ENCODE measurements at regions not wholly inside any gene's neighbourhood (a gene's known extent, or its start where the extent isn't known, plus 50 kb on each side); places are given as distances from the start of the nearest gene placed in this dataset.

- no peaks in the 10 kb centered on the region; a peak in 1 of 7 replicates for H3K36me3 Mint-ChIP-seq (ENCODE audit: insufficient read depth in 1 of 3, low read depth in 3 of 3)
- no peaks in the 10 kb centered on the region for H3K27me3 ChIP-seq (ENCODE audit: insufficient read depth, low read length)
- H3K4me1 Mint-ChIP-seq, result no peaks in the 10 kb centered on the region
- H2BK120ac ChIP-seq (ENCODE audit: low read depth, low read length, poor library complexity, severe bottlenecking), result no peak overlapping the region
- no peaks in the 10 kb centered on the region; a peak in 3 of 5 replicates for H3K9me3 Mint-ChIP-seq
- no peak overlapping the region for H3K9ac ChIP-seq (ENCODE audit: extremely low read depth, insufficient read length, low read length)
- H2AK5ac ChIP-seq (ENCODE audit: insufficient read length, low read length), result no peak overlapping the region
- TF ChIP-seq CTCF (conservative IDR thresholded peaks at IDR 0.05), result no peak
- H4K5ac ChIP-seq (ENCODE audit: insufficient read length, low read depth, low read length), result no peak overlapping the region
- H3K4ac ChIP-seq (ENCODE audit: low read depth, low read length), result no peak overlapping the region
- no peak overlapping the region for H2BK20ac ChIP-seq (ENCODE audit: low read depth, low read length, poor library complexity, severe bottlenecking)
- WGBS (ENCODE audit: extremely low coverage, insufficient read length, low lambda C conversion rate), result no CpG with 5 or more reads among the region's 5 CpGs
- H3K4me3 Mint-ChIP-seq, result no peak overlapping the region
- H4K91ac ChIP-seq (ENCODE audit: insufficient read length, low read depth, low read length), result no peak overlapping the region
- no peaks in the 10 kb centered on the region for H3K79me2 ChIP-seq (ENCODE audit: insufficient read depth, low read length)
- H3K23me2 ChIP-seq (ENCODE audit: insufficient read length, low read depth, low read length, poor library complexity, severe bottlenecking), result no peaks in the 10 kb centered on the region
- no peak overlapping the region for H2BK12ac ChIP-seq (ENCODE audit: insufficient read length, low read depth, low read length)
- no peak overlapping the region for H3K56ac ChIP-seq (ENCODE audit: insufficient read length, low read depth, low read length)
- no peak overlapping the region for H4K8ac ChIP-seq (replicated peaks; ENCODE audit: insufficient read length, low read depth, low read length)
- H3K18ac ChIP-seq (ENCODE audit: insufficient read length, low read depth, low read length), result no peak overlapping the region
- H3K27ac Mint-ChIP-seq, result 0 out of 7 replicates have a peak overlapping the region, but pooled peaks of 1 of the 3 experiments have one; percentile 41
- no peaks in the 10 kb centered on the region for H3K9me3 ChIP-seq (ENCODE audit: control insufficient read depth, low read depth, low read length)
- H3K14ac ChIP-seq (ENCODE audit: insufficient read depth, low read length), result no peak overlapping the region
- H2AFZ ChIP-seq (ENCODE audit: low read length), result no peak overlapping the region
- no peak for DNase-seq
- H3K79me1 ChIP-seq (ENCODE audit: insufficient read depth, low read depth, low read length, poor library complexity, severe bottlenecking), result no peaks in the 10 kb centered on the region
- no peak overlapping the region for H3K23ac ChIP-seq (ENCODE audit: insufficient read length, low read depth, low read length)
- no peaks in the 10 kb centered on the region for H4K20me1 ChIP-seq (ENCODE audit: control insufficient read depth, insufficient read depth, insufficient read length)
- H3K27me3 Mint-ChIP-seq (ENCODE audit: low read depth), result peaks cover 3% of the 10 kb centered on the region; the same call in 1 of the 2 replicates
- no peak overlapping the region for H3K27ac ChIP-seq (ENCODE audit: insufficient read length, low read depth, low read length)
- no peak overlapping the region for H2BK5ac ChIP-seq (ENCODE audit: insufficient read length, low read length)
- no peak overlapping the region for H3K4me2 ChIP-seq (ENCODE audit: insufficient read depth, insufficient read length, low read length)
- H2BK15ac ChIP-seq (ENCODE audit: low read depth, low read length), result no peak overlapping the region
- H3T11ph ChIP-seq (ENCODE audit: low read length), result no peak overlapping the region
- H3K4me1 ChIP-seq (ENCODE audit: insufficient read depth, low read length), result no peaks in the 10 kb centered on the region
These were observed 136.4 kb downstream of the SETD4 start for GRCh38 chr21:35923971-35924370.

Data from H9 (cell line).